Testis (tissue), 2 donors: ENCODE measurements at regions not wholly inside any gene's neighbourhood (a gene's known extent, or its start where the extent isn't known, plus 50 kb on each side); places are given as distances from the start of the nearest gene placed in this dataset.
"Not testable (repeated sequence)": the region's sequence is repeated elsewhere in the genome, so short reads cannot be mapped to it uniquely, and the experiment has no call there.

Experiments used
- DNase-seq: peaks from one replicate; pipeline ENCODE4 v3.0.0-alpha.2; 2019
- H3K27ac ChIP-seq, 2 donors: fragments of 200-600 bp; sonication (generic); one replicate each; pipeline ENCODE4 v1.5.1; 2019
- H3K27me3 ChIP-seq: fragments of 200-600 bp; sonication (generic); one replicate; pipeline ENCODE4 v1.5.1; 2019
- H3K36me3 ChIP-seq: fragments of 200-600 bp; sonication (generic); one replicate; pipeline ENCODE4 v1.5.1; 2017; ENCODE audit warnings: low read depth; ENCODE audit errors: missing control alignments
- H3K4me1 ChIP-seq: fragments of 200-600 bp; sonication (generic); one replicate; pipeline ENCODE4 v1.5.1; 2019
- H3K4me3 ChIP-seq, 2 donors: fragments of 200-600 bp; sonication (generic); one replicate each; pipeline ENCODE4 v1.5.1; 2017 to 2019
- H3K9me3 ChIP-seq: fragments of 200-600 bp; sonication (generic); one replicate; pipeline ENCODE4 v1.5.1; 2017
- POLR2A ChIP-seq: fragments of 450-650 bp; IDR thresholded peaks from one replicate; pipeline ENCODE4 v1.6.1; 2017; ENCODE audit warnings: antibody characterized with exemption, mild to moderate bottlenecking, moderate library complexity
- WGBS, 2 donors: methylation state at CpG; one replicate each; pipeline ENCODE4 v1.1.5; 2018; 5-methylcytosine and 5-hydroxymethylcytosine counted together
- intact Hi-C: fragments of 100-400 bp; cut with DNase I; formaldehyde crosslinking; loops from one replicate; pipeline ENCODE4 v1.15.1; 2023; ENCODE audit warnings: low total_unique reads
- TF ChIP-seq, protein P1 (sequence below), 3 experiments: fragments of 450-650 bp in 2 of 3; fragments of 200-600 bp in 1 of 3; sonication (generic) in 1 of 3; IDR thresholded peaks; one replicate each; pipeline ENCODE4 v1.5.1; 2016 to 2019; ENCODE audit warnings: antibody characterized with exemption in 3 of 3, mild to moderate bottlenecking in 2 of 3, moderate library complexity in 1 of 3

DNA sequence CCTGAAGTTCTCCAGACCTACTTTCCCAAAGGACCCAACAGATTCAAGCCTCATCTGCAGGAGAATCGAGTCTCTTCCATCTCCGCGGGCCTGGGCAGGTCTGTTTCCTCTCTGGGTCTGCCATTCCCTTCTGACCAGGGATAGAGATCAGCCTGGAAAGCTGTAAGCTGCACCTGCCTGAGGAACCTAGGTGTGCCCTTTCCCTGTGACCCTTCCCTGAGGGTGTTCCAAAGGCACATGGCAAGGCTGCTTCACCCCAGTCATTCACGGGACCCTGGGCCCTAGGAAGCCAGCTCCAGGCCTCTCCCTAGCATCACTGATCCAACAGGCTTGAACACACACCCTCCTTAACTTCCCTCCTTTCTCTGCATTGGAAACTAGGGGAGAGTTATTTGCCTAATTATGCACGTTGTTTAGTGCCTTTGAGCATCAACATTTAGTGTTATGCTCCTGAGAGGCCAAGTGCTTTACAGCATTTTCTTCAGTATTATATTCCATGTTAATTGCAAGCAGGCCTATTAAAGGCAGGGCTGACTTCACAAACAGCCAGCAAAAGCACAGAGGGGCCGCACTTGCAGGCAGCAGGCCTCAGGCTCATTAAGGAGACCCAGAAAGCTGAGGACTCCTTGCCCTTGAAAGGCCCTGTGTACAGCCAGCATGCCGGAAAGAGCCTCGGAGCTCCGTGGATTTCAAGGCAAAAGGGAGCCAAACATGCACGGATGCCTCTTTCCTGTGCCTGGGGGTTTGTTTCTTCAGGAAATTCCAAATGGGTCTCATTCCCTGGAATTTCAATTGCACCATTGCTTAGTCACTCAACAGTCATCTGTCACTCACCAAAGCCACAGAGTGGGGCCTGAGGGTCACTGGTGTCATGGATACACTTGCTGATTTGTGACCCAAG is 91.0 kb upstream of the FAM20C start:
- 71 to 79% methylated on average over 10 of the region's 10 CpGs for WGBS, 2 donors
- intact Hi-C loops, result no loop called here
- TF ChIP-seq, protein P1, sequence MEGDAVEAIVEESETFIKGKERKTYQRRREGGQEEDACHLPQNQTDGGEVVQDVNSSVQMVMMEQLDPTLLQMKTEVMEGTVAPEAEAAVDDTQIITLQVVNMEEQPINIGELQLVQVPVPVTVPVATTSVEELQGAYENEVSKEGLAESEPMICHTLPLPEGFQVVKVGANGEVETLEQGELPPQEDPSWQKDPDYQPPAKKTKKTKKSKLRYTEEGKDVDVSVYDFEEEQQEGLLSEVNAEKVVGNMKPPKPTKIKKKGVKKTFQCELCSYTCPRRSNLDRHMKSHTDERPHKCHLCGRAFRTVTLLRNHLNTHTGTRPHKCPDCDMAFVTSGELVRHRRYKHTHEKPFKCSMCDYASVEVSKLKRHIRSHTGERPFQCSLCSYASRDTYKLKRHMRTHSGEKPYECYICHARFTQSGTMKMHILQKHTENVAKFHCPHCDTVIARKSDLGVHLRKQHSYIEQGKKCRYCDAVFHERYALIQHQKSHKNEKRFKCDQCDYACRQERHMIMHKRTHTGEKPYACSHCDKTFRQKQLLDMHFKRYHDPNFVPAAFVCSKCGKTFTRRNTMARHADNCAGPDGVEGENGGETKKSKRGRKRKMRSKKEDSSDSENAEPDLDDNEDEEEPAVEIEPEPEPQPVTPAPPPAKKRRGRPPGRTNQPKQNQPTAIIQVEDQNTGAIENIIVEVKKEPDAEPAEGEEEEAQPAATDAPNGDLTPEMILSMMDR (IDR thresholded peaks at IDR 0.05), result no peak
- TF ChIP-seq POLR2A, result no peak

DNA sequence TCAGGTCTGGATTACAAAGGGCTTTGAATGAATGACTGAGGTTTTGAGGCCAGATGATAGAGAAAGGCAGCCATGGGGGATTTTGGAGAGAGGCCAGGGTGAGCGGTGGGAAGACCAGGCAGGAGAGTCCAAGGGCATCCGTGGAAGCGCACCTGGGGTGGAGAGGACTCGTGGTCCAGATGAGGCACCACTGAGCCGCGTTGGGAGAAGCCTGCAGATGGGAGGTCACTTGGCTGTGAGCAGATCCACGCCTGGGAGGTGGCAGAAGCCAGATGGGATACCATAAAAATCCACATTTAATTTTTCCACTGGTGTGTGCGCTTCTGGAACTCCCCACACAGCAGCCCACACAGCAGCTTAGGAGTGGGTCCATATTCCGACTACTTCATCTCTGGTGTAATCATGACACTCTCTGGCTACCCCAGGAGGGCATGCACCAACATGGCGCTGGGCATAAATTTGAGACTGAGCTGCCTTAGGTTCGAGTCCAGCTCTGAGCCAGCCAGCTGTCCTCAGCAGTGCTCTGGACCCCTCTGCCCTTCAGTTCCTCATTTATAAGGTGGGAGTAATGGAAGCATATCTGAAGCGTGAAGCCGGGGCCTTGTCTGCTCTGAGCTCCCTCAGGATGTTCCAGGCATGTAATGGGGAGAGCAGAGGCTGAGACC is 90.2 kb upstream of the FAM20C start:
- Histone ChIP-seq H3K9me3 (no peaks in the 10 kb centered on the region), H3K27ac (no peak overlapping the region), H3K4me3 (no peak overlapping the region), H3K27me3 (no peaks in the 10 kb centered on the region), H3K4me1 (no peaks in the 10 kb centered on the region), H3K36me3 (no peaks in the 10 kb centered on the region)
- 92 to 93% methylated on average over 11 to 12 of the region's 13 CpGs for WGBS, 2 donors
- TF ChIP-seq POLR2A, result no peak
- TF ChIP-seq, protein P1 (IDR thresholded peaks at IDR 0.05), result no peak
- intact Hi-C loops, result no loop called here
- no peak for DNase-seq

More for the DNA sequence above, 91.0 kb upstream of the FAM20C start:
- Histone ChIP-seq H3K36me3 (no peaks in the 10 kb centered on the region), H3K4me3 (no peak overlapping the region), H3K27me3 (no peaks in the 10 kb centered on the region), H3K9me3 (no peaks in the 10 kb centered on the region), H3K4me1 (no peaks in the 10 kb centered on the region), H3K27ac (no peak overlapping the region)
- DNase-seq, result no peak

DNA sequence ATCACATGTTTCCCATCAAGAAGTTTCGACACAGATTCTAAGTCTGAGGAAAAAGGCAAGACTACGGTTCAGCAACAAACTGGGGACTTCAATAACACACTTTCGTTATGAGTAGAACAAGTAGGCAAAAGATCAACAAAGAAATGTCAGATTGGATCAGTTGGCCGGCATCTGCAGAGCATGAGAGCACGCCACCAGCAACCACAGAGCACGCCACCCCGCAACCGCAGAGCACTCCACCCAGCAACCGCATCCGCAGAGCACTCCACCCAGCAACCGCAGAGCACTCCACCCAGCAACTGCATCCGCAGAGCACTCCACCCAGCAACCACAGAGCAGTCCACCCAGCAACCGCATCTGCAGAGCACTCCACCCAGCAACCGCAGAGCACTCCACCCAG is 89.7 kb upstream of the FAM20C start:
- intact Hi-C loops, result no loop called here
- Histone ChIP-seq H3K27ac (no peak overlapping the region), H3K9me3 (no peaks in the 10 kb centered on the region), H3K4me3 (no peak overlapping the region), H3K36me3 (no peaks in the 10 kb centered on the region), H3K4me1 (no peaks in the 10 kb centered on the region), H3K27me3 (no peaks in the 10 kb centered on the region)
- TF ChIP-seq, protein P1 (IDR thresholded peaks at IDR 0.05), result no peak
- TF ChIP-seq POLR2A, result no peak
- WGBS, 2 donors, result 27 to 75% methylated on average over 5 to 14 of the region's 14 CpGs
- no peak for DNase-seq

DNA sequence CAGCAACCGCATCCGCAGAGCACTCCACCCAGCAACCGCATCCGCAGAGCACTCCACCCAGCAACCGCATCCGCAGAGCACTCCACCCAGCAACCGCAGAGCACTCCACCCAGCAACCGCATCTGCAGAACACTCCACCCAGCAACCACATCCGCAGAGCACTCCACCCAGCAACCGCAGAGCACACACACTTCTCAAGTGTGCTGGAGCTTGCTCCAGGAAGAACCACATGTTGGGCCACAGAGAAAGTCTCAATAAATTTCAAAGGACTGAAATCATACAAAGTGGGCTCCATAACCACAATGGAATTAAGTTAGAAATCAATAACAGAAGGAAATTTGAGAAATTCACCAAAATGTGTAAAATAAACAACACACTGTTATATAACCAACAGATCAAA is 88.4 kb upstream of the FAM20C start:
- H3K9me3 ChIP-seq, DNase-seq, H3K4me3 ChIP-seq, H3K27ac ChIP-seq, H3K4me1 ChIP-seq, intact Hi-C loops, H3K27me3 ChIP-seq, H3K36me3 ChIP-seq: not testable (repeated sequence)
- WGBS, 2 donors, result 76 to 91% methylated on average over 2 to 6 of the region's 10 CpGs

DNA sequence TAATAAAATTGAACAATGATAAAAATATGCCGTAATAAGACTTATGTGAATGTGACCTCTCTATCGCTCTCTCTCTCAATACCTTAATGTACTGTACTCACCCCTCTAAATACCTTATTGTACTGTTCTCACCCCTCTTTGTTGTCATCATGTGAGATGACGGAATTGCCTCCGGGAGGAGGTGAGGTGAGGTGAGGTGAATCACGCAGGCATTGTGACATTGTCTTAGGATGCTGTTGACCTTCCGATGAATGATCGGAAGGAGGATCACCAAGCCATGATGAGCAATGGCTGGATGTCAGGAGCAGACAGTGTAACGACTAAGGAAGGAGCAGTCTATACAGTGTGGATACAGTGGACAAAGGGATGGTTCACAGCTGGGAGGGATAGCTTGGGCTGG is 87.4 kb upstream of the FAM20C start:
- intact Hi-C loops, result no loop called here
- no peaks in the 10 kb centered on the region for H3K27me3 ChIP-seq
- H3K4me3 ChIP-seq, result no peak overlapping the region
- H3K9me3 ChIP-seq, result no peaks in the 10 kb centered on the region
- H3K36me3 ChIP-seq, result no peaks in the 10 kb centered on the region
- DNase-seq, result no peak
- WGBS, 2 donors, result 96% methylated on average over 8 of the region's 8 CpGs
- no peak overlapping the region for H3K27ac ChIP-seq
- no peaks in the 10 kb centered on the region for H3K4me1 ChIP-seq
- no peak for TF ChIP-seq POLR2A
- TF ChIP-seq, protein P1 (IDR thresholded peaks at IDR 0.05), result no peak
